Skin of body (tissue), 1 donor: ENCODE measurements at regions not wholly inside any gene's neighbourhood (a gene's known extent, or its start where the extent isn't known, plus 50 kb on each side); places are given as distances from the start of the nearest gene placed in this dataset.
A peak's percentile ranks its signal among the peaks of the same experiment; 100 is the strongest.

Source experiments
- DNase-seq: peaks from one replicate; lab custom pipeline; 2025; lab: John Stamatoyannopoulos, UW

GRCh38 chr14:85288041-85288440 lies 241.9 kb upstream of the FLRT2 start:
- DNase-seq, result no peak

GRCh38 chr14:85291731-85292130 lies 238.2 kb upstream of the FLRT2 start:
- DNase-seq, result no peak

GRCh38 chr14:85293612-85294234 lies 236.2 kb upstream of the FLRT2 start:
- DNase-seq, result no peak

- no peak for DNase-seq
Measured at GRCh38 chr14:85295318-85295717, 234.6 kb upstream of the FLRT2 start.

GRCh38 chr14:85296456-85297210 lies 233.3 kb upstream of the FLRT2 start:
- DNase-seq, result no peak

GRCh38 chr14:85300107-85300506 lies 229.8 kb upstream of the FLRT2 start:
- DNase-seq, result no peak

- DNase-seq, result no peak
Measured at GRCh38 chr14:85301506-85301905, 228.4 kb upstream of the FLRT2 start.

- no peak for DNase-seq
Measured at GRCh38 chr14:85306024-85306423, 223.9 kb upstream of the FLRT2 start.

GRCh38 chr14:85308531-85309300 lies 221.2 kb upstream of the FLRT2 start:
- DNase-seq, result peak; percentile 15

- no peak for DNase-seq
Measured at GRCh38 chr14:85310491-85311272, 219.3 kb upstream of the FLRT2 start.

GRCh38 chr14:85313560-85314207 lies 216.3 kb upstream of the FLRT2 start:
- no peak for DNase-seq

- DNase-seq, result no peak
Measured at GRCh38 chr14:85315290-85315689, 214.7 kb upstream of the FLRT2 start.

GRCh38 chr14:85315733-85316290 lies 214.1 kb upstream of the FLRT2 start:
- DNase-seq, result peak; percentile 18

- DNase-seq, result no peak
Measured at GRCh38 chr14:85316701-85317410, 213.1 kb upstream of the FLRT2 start.

GRCh38 chr14:85317491-85318021 lies 212.4 kb upstream of the FLRT2 start:
- no peak for DNase-seq

- DNase-seq, result no peak
Measured at GRCh38 chr14:85319101-85319500, 210.8 kb upstream of the FLRT2 start.

GRCh38 chr14:85319998-85320630 lies 209.8 kb upstream of the FLRT2 start:
- DNase-seq, result no peak

GRCh38 chr14:85325134-85326017 lies 204.6 kb upstream of the FLRT2 start:
- DNase-seq, result no peak
